ENCODE measurements at regions not wholly inside any gene's neighbourhood (a gene's known extent, or its start where the extent isn't known, plus 50 kb on each side); places are given as distances from the start of the nearest gene placed in this dataset.

GRCh38 chr2:143907801-143908200 lies 612.1 kb downstream of the ZEB2 start:
- Histone ChIP-seq H3K4me2 (replicated peaks; ENCODE audit: extremely low read depth, low read length, poor library complexity, severe bottlenecking) (no peak overlapping the region), H3K27ac (ENCODE audit: low read depth in 1 of 2, low read length in 2 of 2) (no peak overlapping the region), H4K20me1 (ENCODE audit: insufficient read depth, low read length) (no peaks in the 10 kb centered on the region), H3K9me3 (replicated peaks in 1 of 2; ENCODE audit: control insufficient read depth in 1 of 2, insufficient read depth in 1 of 2, low read length in 2 of 2) (no peaks in the 10 kb centered on the region), H3K4me1 (ENCODE audit: control insufficient read depth in 1 of 2, insufficient read depth in 2 of 2, low read length in 2 of 2) (peaks cover 0 to 8% of the 10 kb centered on the region in 2 donors), H3K36me3 (replicated peaks in 1 of 2; ENCODE audit: control insufficient read depth in 1 of 2, insufficient read depth in 2 of 2, low read length in 2 of 2) (no peaks in the 10 kb centered on the region), H3K79me2 (ENCODE audit: insufficient read depth, low read length) (no peaks in the 10 kb centered on the region), H3K27me3 (ENCODE audit: control insufficient read depth in 2 of 2, insufficient read depth in 2 of 2, low read length in 2 of 2) (no peaks in the 10 kb centered on the region), H3K9ac (ENCODE audit: insufficient read depth, low read length, poor library complexity, severe bottlenecking) (no peak overlapping the region), H3K4me3 (replicated peaks in 1 of 3; ENCODE audit: low read depth in 2 of 3, low read length in 3 of 3) (no peak overlapping the region), H2AFZ (ENCODE audit: insufficient read depth, low read depth, low read length, poor library complexity, severe bottlenecking) (no peak overlapping the region)
- Mint-ChIP-seq H3K9me3 (peaks cover 0 to 8% (median 0%) of the 10 kb centered on the region in 7 donors), H3K36me3 (no peaks in the 10 kb centered on the region), H3K27ac (no peak overlapping the region), H3K4me1 (peaks cover 6% of the 10 kb centered on the region), H3K27me3 (ENCODE audit: low read depth in 3 of 3) (peaks cover 0 to 2% (median 0%) of the 10 kb centered on the region in 3 donors), H3K4me3 (no peak overlapping the region)
- intact Hi-C loops (cut with micrococcal nuclease) = no loop called here
- DNase-seq = no peak
- WGBS (ENCODE audit: insufficient coverage) = 93% methylated on average over 3 of the region's 7 CpGs
- TF ChIP-seq CTCF (IDR thresholded peaks at IDR 0.05) = no peak

- WGBS (ENCODE audit: insufficient coverage) = 100% methylated on average over 2 of the region's 4 CpGs
Observed at GRCh38 chr2:143906850-143907249, 613.1 kb downstream of the ZEB2 start.

More at GRCh38 chr2:143906850-143907249, 613.1 kb downstream of the ZEB2 start:
- Histone ChIP-seq H4K20me1 (ENCODE audit: insufficient read depth, low read length) (no peaks in the 10 kb centered on the region), H3K9me3 (replicated peaks in 1 of 2; ENCODE audit: control insufficient read depth in 1 of 2, insufficient read depth in 1 of 2, low read length in 2 of 2) (no peaks in the 10 kb centered on the region), H3K9ac (ENCODE audit: insufficient read depth, low read length, poor library complexity, severe bottlenecking) (no peak overlapping the region), H3K79me2 (ENCODE audit: insufficient read depth, low read length) (no peaks in the 10 kb centered on the region), H2AFZ (ENCODE audit: insufficient read depth, low read depth, low read length, poor library complexity, severe bottlenecking) (no peak overlapping the region), H3K4me1 (ENCODE audit: control insufficient read depth in 1 of 2, insufficient read depth in 2 of 2, low read length in 2 of 2) (peaks cover 0 to 9% of the 10 kb centered on the region in 2 donors), H3K27me3 (ENCODE audit: control insufficient read depth in 2 of 2, insufficient read depth in 2 of 2, low read length in 2 of 2) (no peaks in the 10 kb centered on the region), H3K27ac (ENCODE audit: low read depth in 1 of 2, low read length in 2 of 2) (no peak overlapping the region), H3K4me2 (replicated peaks; ENCODE audit: extremely low read depth, low read length, poor library complexity, severe bottlenecking) (no peak overlapping the region), H3K4me3 (replicated peaks in 1 of 3; ENCODE audit: low read depth in 2 of 3, low read length in 3 of 3) (no peak overlapping the region), H3K36me3 (replicated peaks in 1 of 2; ENCODE audit: control insufficient read depth in 1 of 2, insufficient read depth in 2 of 2, low read length in 2 of 2) (no peaks in the 10 kb centered on the region)
- no peak for TF ChIP-seq CTCF (IDR thresholded peaks at IDR 0.05)
- peaks cover 6% of the 10 kb centered on the region for H3K4me1 Mint-ChIP-seq
- intact Hi-C loops (cut with micrococcal nuclease) = no loop called here
- H3K9me3 Mint-ChIP-seq = peaks cover 0 to 8% (median 0%) of the 10 kb centered on the region in 7 donors
- peaks cover 0 to 2% (median 0%) of the 10 kb centered on the region in 3 donors for H3K27me3 Mint-ChIP-seq (ENCODE audit: low read depth in 3 of 3)
- H3K4me3 Mint-ChIP-seq = no peak overlapping the region
- DNase-seq = no peak
- H3K27ac Mint-ChIP-seq = no peak overlapping the region
- no peaks in the 10 kb centered on the region for H3K36me3 Mint-ChIP-seq

Measured in CD14-positive monocyte (primary cell).